Tibial nerve (tissue), 4 donors: ENCODE measurements at regions not wholly inside any gene's neighbourhood (a gene's known extent, or its start where the extent isn't known, plus 50 kb on each side); places are given as distances from the start of the nearest gene placed in this dataset.

ENCODE experiments used
- CTCF ChIP-seq, 5 experiments: fragments of 200-600 bp in 3 of 5; fragments of 450-650 bp in 2 of 5; sonication (generic) in 3 of 5; IDR thresholded peaks; one replicate each; pipeline ENCODE4 v1.5.1; 2016 to 2019; ENCODE audit warnings: antibody characterized with exemption in 5 of 5, mild to moderate bottlenecking in 3 of 5, moderate library complexity in 2 of 5
- EP300 ChIP-seq, 2 donors: sonication (generic); formaldehyde crosslinking; IDR thresholded peaks; one replicate each; pipeline ENCODE4 v1.6.1; 2017; ENCODE audit warnings: antibody characterized with exemption in 2 of 2, mild to moderate bottlenecking in 1 of 2
- POLR2A ChIP-seq, 2 donors: fragments of 450-650 bp; IDR thresholded peaks; one replicate each; pipeline ENCODE4 v1.6.1; 2017; ENCODE audit warnings: antibody characterized with exemption in 2 of 2, mild to moderate bottlenecking in 2 of 2, moderate library complexity in 2 of 2

- TF ChIP-seq CTCF (IDR thresholded peaks at IDR 0.05), result no peak
- no peak for TF ChIP-seq POLR2A (IDR thresholded peaks at IDR 0.05)
- no peak for TF ChIP-seq EP300 (IDR thresholded peaks at IDR 0.05)
These were observed 370.3 kb upstream of the PLSCR5 start for GRCh38 chr3:146975476-146975875.
